HEK293 (cell line): ENCODE measurements at regions not wholly inside any gene's neighbourhood (a gene's known extent, or its start where the extent isn't known, plus 50 kb on each side); places are given as distances from the start of the nearest gene placed in this dataset.

Experiments used
- CTCF ChIA-PET: fragments of 350-600 bp; formaldehyde crosslinking; extraction: SDS; loops from one replicate; lab custom pipeline; 2021; ENCODE audit warnings: antibody characterized with exemption; lab: Yijun Ruan, JAX
- POLR2A ChIA-PET: fragments of 300-600 bp; formaldehyde crosslinking; extraction: SDS; loops from one replicate; lab custom pipeline; 2020; ENCODE audit warnings: antibody characterized with exemption, inconsistent platforms; lab: Yijun Ruan, JAX
- H3K27ac ChIP-seq: fragments of 200-500 bp; sonication (Bioruptor generic); 2 replicates; pipeline ENCODE4 v1.5.1; 2014; ENCODE audit warnings: low read depth, low read length, control low read depth, inconsistent platforms; ENCODE audit errors: extremely low read depth
- H3K36me3 ChIP-seq, 2 experiments: fragments of 200-500 bp in 1 of 2; sonication (Bioruptor generic) in 1 of 2; 1 replicate in 1 of 2; 2 replicates in 1 of 2; pipeline ENCODE4 v1.5.1; 2014 to 2017; ENCODE audit warnings: inconsistent platforms in 2 of 2, low read length in 2 of 2; ENCODE audit not compliant: control insufficient read depth in 2 of 2, insufficient read depth in 1 of 2
- H3K4me1 ChIP-seq: fragments of 200-500 bp; sonication (Bioruptor generic); 2 replicates; pipeline ENCODE4 v1.5.1; 2014; ENCODE audit warnings: mild to moderate bottlenecking, low read length, inconsistent platforms; ENCODE audit not compliant: control insufficient read depth, insufficient read depth
- H3K4me3 ChIP-seq: 2 replicates; pipeline ENCODE4 v1.5.1; 2011; ENCODE audit warnings: low read depth, mild to moderate bottlenecking, control low read depth, low read length, moderate library complexity
- H3K9me3 ChIP-seq: fragments of 200-500 bp; sonication (Bioruptor generic); 2 replicates; pipeline ENCODE4 v1.5.1; 2014; ENCODE audit warnings: low read depth, low read length, inconsistent platforms; ENCODE audit not compliant: control insufficient read depth, insufficient read depth
- KLF8 ChIP-seq: fragments of 450-650 bp; formaldehyde crosslinking; IDR thresholded peaks from 2 replicates; pipeline ENCODE4 v1.5.1; 2016; ENCODE audit warnings: missing biosample characterization, missing genetic modification characterization
- PRDM2 ChIP-seq: fragments of 450-650 bp; formaldehyde crosslinking; IDR thresholded peaks from 2 replicates; pipeline ENCODE4 v1.5.1; 2016; ENCODE audit warnings: missing biosample characterization, missing genetic modification characterization, borderline replicate concordance
- SCRT2 ChIP-seq: fragments of 450-650 bp; formaldehyde crosslinking; IDR thresholded peaks from 2 replicates; pipeline ENCODE4 v1.5.1; 2016; ENCODE audit warnings: missing biosample characterization, missing genetic modification characterization
- ZBTB21 ChIP-seq: fragments of 450-650 bp; formaldehyde crosslinking; IDR thresholded peaks from 2 replicates; pipeline ENCODE4 v1.5.1; 2017; ENCODE audit warnings: missing biosample characterization, missing genetic modification characterization
- ZBTB6 ChIP-seq: fragments of 450-650 bp; formaldehyde crosslinking; IDR thresholded peaks from 2 replicates; pipeline ENCODE4 v1.5.1; 2017; ENCODE audit warnings: missing biosample characterization, missing genetic modification characterization
- ZIC2 ChIP-seq: fragments of 450-650 bp; formaldehyde crosslinking; IDR thresholded peaks from 2 replicates; pipeline ENCODE4 v1.5.1; 2016; ENCODE audit warnings: missing biosample characterization, missing genetic modification characterization
- ZNF146 ChIP-seq: fragments of 450-650 bp; formaldehyde crosslinking; IDR thresholded peaks from 2 replicates; pipeline ENCODE4 v1.5.1; 2016; ENCODE audit warnings: missing biosample characterization, missing genetic modification characterization
- ZNF2 ChIP-seq: fragments of 450-650 bp; formaldehyde crosslinking; IDR thresholded peaks from 2 replicates; pipeline ENCODE4 v1.5.1; 2016; ENCODE audit warnings: missing biosample characterization, missing genetic modification characterization
- ZNF214 ChIP-seq: fragments of 450-650 bp; formaldehyde crosslinking; IDR thresholded peaks from 2 replicates; pipeline ENCODE4 v1.5.1; 2017; ENCODE audit warnings: missing biosample characterization, mild to moderate bottlenecking, missing genetic modification characterization, borderline replicate concordance
- ZNF274 ChIP-seq, 2 experiments: fragments of 200-500 bp in 1 of 2; fragments of 450-650 bp in 1 of 2; sonication (Bioruptor generic) in 1 of 2; formaldehyde crosslinking in 1 of 2; IDR thresholded peaks; 2 replicates each; pipeline versions ENCODE4 v1.5.1 to v1.6.1; 2014 to 2016; ENCODE audit warnings: borderline replicate concordance in 1 of 2, inconsistent platforms in 1 of 2, low read length in 1 of 2, missing biosample characterization in 1 of 2, missing genetic modification characterization in 1 of 2
- ZNF391 ChIP-seq: fragments of 450-650 bp; formaldehyde crosslinking; IDR thresholded peaks from 2 replicates; pipeline ENCODE4 v1.5.1; 2016; ENCODE audit warnings: low read depth, missing biosample characterization, missing genetic modification characterization, borderline replicate concordance
- ZNF416 ChIP-seq: fragments of 450-650 bp; formaldehyde crosslinking; IDR thresholded peaks from 2 replicates; pipeline ENCODE4 v1.5.1; 2016; ENCODE audit warnings: missing biosample characterization, missing genetic modification characterization
- ZNF510 ChIP-seq: fragments of 450-650 bp; formaldehyde crosslinking; IDR thresholded peaks from 2 replicates; pipeline ENCODE4 v1.5.1; 2018; ENCODE audit warnings: mild to moderate bottlenecking, missing genetic modification characterization, missing biosample characterization; ENCODE audit not compliant: insufficient replicate concordance
- ZNF514 ChIP-seq: fragments of 450-650 bp; formaldehyde crosslinking; IDR thresholded peaks from 2 replicates; pipeline ENCODE4 v1.5.1; 2016; ENCODE audit warnings: missing biosample characterization, missing genetic modification characterization
- ZNF529 ChIP-seq: fragments of 450-650 bp; formaldehyde crosslinking; IDR thresholded peaks from 2 replicates; pipeline ENCODE4 v1.5.1; 2017; ENCODE audit warnings: missing genetic modification characterization, missing biosample characterization; ENCODE audit not compliant: insufficient replicate concordance
- ZNF560 ChIP-seq: fragments of 450-650 bp; formaldehyde crosslinking; IDR thresholded peaks from 2 replicates; pipeline ENCODE4 v1.5.1; 2017; ENCODE audit warnings: missing biosample characterization, missing genetic modification characterization, borderline replicate concordance
- ZNF621 ChIP-seq: fragments of 450-650 bp; formaldehyde crosslinking; IDR thresholded peaks from 2 replicates; pipeline ENCODE4 v1.5.1; 2017; ENCODE audit warnings: missing biosample characterization, missing genetic modification characterization
- ZNF664 ChIP-seq: fragments of 450-650 bp; formaldehyde crosslinking; IDR thresholded peaks from 2 replicates; pipeline ENCODE4 v1.5.1; 2016; ENCODE audit warnings: missing biosample characterization, missing genetic modification characterization
- ZNF670 ChIP-seq: fragments of 450-650 bp; formaldehyde crosslinking; IDR thresholded peaks from 2 replicates; pipeline ENCODE4 v1.5.1; 2016; ENCODE audit warnings: missing biosample characterization, missing genetic modification characterization, low read depth
- TF ChIP-seq, protein P1 (sequence below): fragments of 450-650 bp; formaldehyde crosslinking; IDR thresholded peaks from 2 replicates; pipeline ENCODE4 v1.5.1; 2016; ENCODE audit warnings: missing biosample characterization, missing genetic modification characterization
- TF ChIP-seq, protein P2 (sequence below): fragments of 450-650 bp; formaldehyde crosslinking; IDR thresholded peaks from 2 replicates; pipeline ENCODE4 v1.5.1; 2017; ENCODE audit warnings: missing biosample characterization, missing genetic modification characterization
- TF ChIP-seq, protein P3 (sequence below): sonication (generic); formaldehyde crosslinking; IDR thresholded peaks from 2 replicates; pipeline ENCODE4 v1.8.1; 2022; ENCODE audit warnings: mild to moderate bottlenecking, moderate library complexity, missing genetic modification reagents

DNA sequence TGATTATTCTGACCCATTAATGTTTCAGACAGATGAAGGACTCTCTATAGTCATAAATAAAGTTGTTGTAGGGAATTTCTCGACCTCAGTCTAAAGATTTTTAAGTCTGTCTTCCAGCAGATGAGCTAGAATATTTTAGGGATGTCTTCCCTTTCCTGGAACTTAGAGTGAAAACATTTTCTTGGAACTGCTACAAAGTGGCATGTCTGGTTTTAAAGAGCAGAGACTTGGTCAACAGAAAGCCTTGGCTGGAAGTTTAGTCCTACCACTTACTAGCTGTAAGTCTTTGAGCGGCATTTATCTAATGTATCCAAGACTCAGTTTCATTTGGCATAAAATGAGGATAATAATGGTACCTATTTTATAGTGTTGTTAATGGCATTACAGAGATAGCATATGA is 120.0 kb upstream of the TGFBR2 start:
- Histone ChIP-seq H3K4me3 (no peak overlapping the region), H3K36me3 (no peaks in the 10 kb centered on the region), H3K27ac (no peak overlapping the region), H3K4me1 (no peaks in the 10 kb centered on the region), H3K9me3 (no peaks in the 10 kb centered on the region)
- ChIA-PET CTCF (interaction anchor here (0.6 to 0.7 kb wide), 2 partner anchors 207 kb away, joined by 3 to 8 read pairs; no protein-coding TSS in a partner anchor), POLR2A (no interaction called here)
- TF ChIP-seq, protein P1, sequence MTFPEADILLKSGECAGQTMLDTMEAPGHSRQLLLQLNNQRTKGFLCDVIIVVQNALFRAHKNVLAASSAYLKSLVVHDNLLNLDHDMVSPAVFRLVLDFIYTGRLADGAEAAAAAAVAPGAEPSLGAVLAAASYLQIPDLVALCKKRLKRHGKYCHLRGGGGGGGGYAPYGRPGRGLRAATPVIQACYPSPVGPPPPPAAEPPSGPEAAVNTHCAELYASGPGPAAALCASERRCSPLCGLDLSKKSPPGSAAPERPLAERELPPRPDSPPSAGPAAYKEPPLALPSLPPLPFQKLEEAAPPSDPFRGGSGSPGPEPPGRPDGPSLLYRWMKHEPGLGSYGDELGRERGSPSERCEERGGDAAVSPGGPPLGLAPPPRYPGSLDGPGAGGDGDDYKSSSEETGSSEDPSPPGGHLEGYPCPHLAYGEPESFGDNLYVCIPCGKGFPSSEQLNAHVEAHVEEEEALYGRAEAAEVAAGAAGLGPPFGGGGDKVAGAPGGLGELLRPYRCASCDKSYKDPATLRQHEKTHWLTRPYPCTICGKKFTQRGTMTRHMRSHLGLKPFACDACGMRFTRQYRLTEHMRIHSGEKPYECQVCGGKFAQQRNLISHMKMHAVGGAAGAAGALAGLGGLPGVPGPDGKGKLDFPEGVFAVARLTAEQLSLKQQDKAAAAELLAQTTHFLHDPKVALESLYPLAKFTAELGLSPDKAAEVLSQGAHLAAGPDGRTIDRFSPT (tag by site-specific recombination): no peak
- no peak for TF ChIP-seq KLF8
- no peak for TF ChIP-seq SCRT2 (tag by site-specific recombination)
- no peak for TF ChIP-seq ZNF391 (tag by site-specific recombination)
- TF ChIP-seq ZBTB21 (tag by site-specific recombination): no peak
- no peak for TF ChIP-seq ZNF560 (tag by site-specific recombination)
- no peak for TF ChIP-seq ZNF621 (tag by site-specific recombination)
- no peak for TF ChIP-seq ZNF664 (tag by site-specific recombination)
- TF ChIP-seq ZNF510 (tag by site-specific recombination): no peak
- TF ChIP-seq ZNF416 (tag by site-specific recombination): no peak

DNA sequence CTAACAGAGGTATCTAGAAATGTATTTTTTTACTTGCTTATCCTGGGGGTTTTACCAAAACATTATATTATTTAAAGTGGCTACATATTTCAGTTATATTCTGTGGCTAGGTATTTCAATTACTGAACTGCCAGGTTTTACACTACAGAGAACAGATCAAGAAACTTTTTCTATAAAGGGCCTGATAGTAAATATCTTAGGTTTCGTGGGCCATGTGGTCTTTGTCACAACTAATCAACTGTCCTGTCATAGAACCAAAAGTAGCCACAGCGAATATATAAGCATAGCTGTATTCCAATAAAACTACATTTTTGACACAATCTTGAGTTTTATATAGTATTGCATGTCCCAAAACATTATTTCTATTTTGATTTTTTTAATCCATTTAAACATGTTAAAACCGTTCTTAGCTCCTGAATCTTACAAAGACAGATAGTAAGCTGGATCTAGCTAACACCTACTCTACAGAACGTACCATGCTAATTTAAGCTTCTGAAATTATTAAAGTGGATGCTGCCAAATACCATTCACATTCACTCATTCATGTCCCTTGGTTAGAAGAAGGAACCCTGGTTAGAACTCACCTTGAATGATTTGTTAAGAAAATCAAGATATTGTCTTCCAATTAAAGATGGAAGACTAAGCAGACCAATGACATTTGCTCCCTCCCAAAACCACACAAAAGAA is 118.2 kb upstream of the TGFBR2 start:
- Histone ChIP-seq H3K4me3 (no peak overlapping the region), H3K4me1 (no peaks in the 10 kb centered on the region), H3K27ac (no peak overlapping the region), H3K9me3 (no peaks in the 10 kb centered on the region), H3K36me3 (no peaks in the 10 kb centered on the region)
- CTCF ChIA-PET: no interaction called here
- POLR2A ChIA-PET: no interaction called here
- TF ChIP-seq ZNF670 (tag by site-specific recombination): no peak
- no peak for TF ChIP-seq ZIC2 (tag by site-specific recombination)
- TF ChIP-seq, protein P2, sequence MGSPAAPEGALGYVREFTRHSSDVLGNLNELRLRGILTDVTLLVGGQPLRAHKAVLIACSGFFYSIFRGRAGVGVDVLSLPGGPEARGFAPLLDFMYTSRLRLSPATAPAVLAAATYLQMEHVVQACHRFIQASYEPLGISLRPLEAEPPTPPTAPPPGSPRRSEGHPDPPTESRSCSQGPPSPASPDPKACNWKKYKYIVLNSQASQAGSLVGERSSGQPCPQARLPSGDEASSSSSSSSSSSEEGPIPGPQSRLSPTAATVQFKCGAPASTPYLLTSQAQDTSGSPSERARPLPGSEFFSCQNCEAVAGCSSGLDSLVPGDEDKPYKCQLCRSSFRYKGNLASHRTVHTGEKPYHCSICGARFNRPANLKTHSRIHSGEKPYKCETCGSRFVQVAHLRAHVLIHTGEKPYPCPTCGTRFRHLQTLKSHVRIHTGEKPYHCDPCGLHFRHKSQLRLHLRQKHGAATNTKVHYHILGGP (tag by site-specific recombination): no peak
- TF ChIP-seq ZNF514 (tag by site-specific recombination): no peak
- no peak for TF ChIP-seq ZNF2 (tag by site-specific recombination)
- TF ChIP-seq ZNF274 (IDR thresholded peaks at IDR 0.05; ENCODE audit: low read length): no peak
- TF ChIP-seq ZNF274 (tag by site-specific recombination; IDR thresholded peaks at IDR 0.05; ENCODE audit: borderline replicate concordance): no peak
- TF ChIP-seq ZNF560 (tag by site-specific recombination): no peak
- no peak for TF ChIP-seq ZNF416 (tag by site-specific recombination)
- no peak for TF ChIP-seq ZNF214 (tag by site-specific recombination)
- no peak for TF ChIP-seq PRDM2 (tag by site-specific recombination)
- TF ChIP-seq, protein P3, sequence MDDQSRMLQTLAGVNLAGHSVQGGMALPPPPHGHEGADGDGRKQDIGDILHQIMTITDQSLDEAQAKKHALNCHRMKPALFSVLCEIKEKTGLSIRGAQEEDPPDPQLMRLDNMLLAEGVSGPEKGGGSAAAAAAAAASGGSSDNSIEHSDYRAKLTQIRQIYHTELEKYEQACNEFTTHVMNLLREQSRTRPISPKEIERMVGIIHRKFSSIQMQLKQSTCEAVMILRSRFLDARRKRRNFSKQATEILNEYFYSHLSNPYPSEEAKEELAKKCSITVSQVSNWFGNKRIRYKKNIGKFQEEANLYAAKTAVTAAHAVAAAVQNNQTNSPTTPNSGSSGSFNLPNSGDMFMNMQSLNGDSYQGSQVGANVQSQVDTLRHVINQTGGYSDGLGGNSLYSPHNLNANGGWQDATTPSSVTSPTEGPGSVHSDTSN (CRISPR knock-in tag): no peak
- TF ChIP-seq ZNF529: no peak
- no peak for TF ChIP-seq ZBTB6 (tag by site-specific recombination)
- no peak for TF ChIP-seq ZNF146 (tag by site-specific recombination)
